ENCODE measurements at regions not wholly inside any gene's neighbourhood (a gene's known extent, or its start where the extent isn't known, plus 50 kb on each side); places are given as distances from the start of the nearest gene placed in this dataset.
A peak's percentile ranks its signal among the peaks of the same experiment; 100 is the strongest.

GRCh38 chr12:91368613-91369012 lies 186.0 kb upstream of the DCN start:
- no peaks in the 10 kb centered on the region for H3K79me2 ChIP-seq (ENCODE audit: low read depth)
- no peaks in the 10 kb centered on the region for H3K9me2 ChIP-seq (ENCODE audit: insufficient read depth)
- intact Hi-C loops (cut with micrococcal nuclease; ENCODE audit: unreplicated experiment), result no loop called here
- no TSS peak for BruUV-seq (replicated peaks)
- H4K20me1 ChIP-seq (ENCODE audit: insufficient read depth), result no peaks in the 10 kb centered on the region
- no peak for DNase-seq
- ChIA-PET CTCF (no interaction called here), POLR2A (ENCODE audit: unreplicated experiment) (no interaction called here)
- H3F3A ChIP-seq (ENCODE audit: insufficient read depth, low read depth), result no peaks in the 10 kb centered on the region
- H3K4me1 ChIP-seq (replicated peaks; ENCODE audit: insufficient read depth), result no peaks in the 10 kb centered on the region
- no peak overlapping the region for H3K27ac ChIP-seq
- no peak overlapping the region for H3K4me2 ChIP-seq
- H3K36me3 ChIP-seq (ENCODE audit: low read depth), result no peaks in the 10 kb centered on the region
- no peaks in the 10 kb centered on the region; the same call in 1 of the 2 replicates for H3K9me3 ChIP-seq (ENCODE audit: insufficient read depth, low read depth)
- H3K27me3 ChIP-seq (ENCODE audit: insufficient read depth, low read depth), result no peaks in the 10 kb centered on the region
- no peak overlapping the region for H2AFZ ChIP-seq
- H3K4me3 ChIP-seq, result no peak overlapping the region
- TF ChIP-seq EZH2 (IDR thresholded peaks at IDR 0.05; ENCODE audit: low read depth) (no peak), CTCF (conservative IDR thresholded peaks at IDR 0.05) (no peak)

GRCh38 chr12:91367234-91367849 lies 184.7 kb upstream of the DCN start:
- no peak for DNase-seq
- BruUV-seq (replicated peaks), result no TSS peak
- POLR2A ChIA-PET (ENCODE audit: unreplicated experiment), result no interaction called here

GRCh38 chr12:91364471-91365184 lies 182.0 kb upstream of the DCN start:
- intact Hi-C loops (cut with micrococcal nuclease; ENCODE audit: unreplicated experiment), result loop anchor here (2.0 kb wide), 1 partner anchor 1286 kb away; no protein-coding TSS in a partner anchor
- TF ChIP-seq CTCF (conservative IDR thresholded peaks at IDR 0.05), result no peak
- no peak for TF ChIP-seq EZH2 (IDR thresholded peaks at IDR 0.05; ENCODE audit: low read depth)
- H3K9me2 ChIP-seq (ENCODE audit: insufficient read depth), result no peaks in the 10 kb centered on the region

More at GRCh38 chr12:91367234-91367849, 184.7 kb upstream of the DCN start:
- no peaks in the 10 kb centered on the region for H3K27me3 ChIP-seq (ENCODE audit: insufficient read depth, low read depth)
- no peaks in the 10 kb centered on the region for H4K20me1 ChIP-seq (ENCODE audit: insufficient read depth)
- no peaks in the 10 kb centered on the region for H3K4me1 ChIP-seq (replicated peaks; ENCODE audit: insufficient read depth)
- CTCF ChIA-PET, result no interaction called here
- H3K27ac ChIP-seq, result no peak overlapping the region
- no peak overlapping the region for H2AFZ ChIP-seq
- H3K4me3 ChIP-seq, result no peak overlapping the region
- TF ChIP-seq EZH2 (IDR thresholded peaks at IDR 0.05; ENCODE audit: low read depth) (no peak), CTCF (conservative IDR thresholded peaks at IDR 0.05) (peak; percentile 70)
- H3K36me3 ChIP-seq (ENCODE audit: low read depth), result no peaks in the 10 kb centered on the region
- H3K79me2 ChIP-seq (ENCODE audit: low read depth), result no peaks in the 10 kb centered on the region
- no peaks in the 10 kb centered on the region; the same call in 1 of the 2 replicates for H3K9me3 ChIP-seq (ENCODE audit: insufficient read depth, low read depth)
- H3F3A ChIP-seq (ENCODE audit: insufficient read depth, low read depth), result no peaks in the 10 kb centered on the region
- intact Hi-C loops (cut with micrococcal nuclease; ENCODE audit: unreplicated experiment), result no loop called here
- H3K9me2 ChIP-seq (ENCODE audit: insufficient read depth), result no peaks in the 10 kb centered on the region
- no peak overlapping the region for H3K4me2 ChIP-seq

More at GRCh38 chr12:91364471-91365184, 182.0 kb upstream of the DCN start:
- POLR2A ChIA-PET (ENCODE audit: unreplicated experiment), result no interaction called here
- Histone ChIP-seq H3K36me3 (ENCODE audit: low read depth) (no peaks in the 10 kb centered on the region), H3K4me3 (no peak overlapping the region), H3F3A (ENCODE audit: insufficient read depth, low read depth) (no peaks in the 10 kb centered on the region), H3K27ac (no peak overlapping the region), H3K27me3 (ENCODE audit: insufficient read depth, low read depth) (no peaks in the 10 kb centered on the region), H2AFZ (no peak overlapping the region), H3K9me3 (ENCODE audit: insufficient read depth, low read depth) (no peaks in the 10 kb centered on the region), H3K79me2 (ENCODE audit: low read depth) (no peaks in the 10 kb centered on the region), H4K20me1 (ENCODE audit: insufficient read depth) (no peaks in the 10 kb centered on the region), H3K4me2 (no peak overlapping the region), H3K4me1 (replicated peaks; ENCODE audit: insufficient read depth) (no peaks in the 10 kb centered on the region)
- CTCF ChIA-PET, result no interaction called here
- no peak for DNase-seq
- BruUV-seq (replicated peaks), result no TSS peak

Measured in PC-9 (cell line).